ENCODE measurements at regions not wholly inside any gene's neighbourhood (a gene's known extent, or its start where the extent isn't known, plus 50 kb on each side); places are given as distances from the start of the nearest gene placed in this dataset.

DNA sequence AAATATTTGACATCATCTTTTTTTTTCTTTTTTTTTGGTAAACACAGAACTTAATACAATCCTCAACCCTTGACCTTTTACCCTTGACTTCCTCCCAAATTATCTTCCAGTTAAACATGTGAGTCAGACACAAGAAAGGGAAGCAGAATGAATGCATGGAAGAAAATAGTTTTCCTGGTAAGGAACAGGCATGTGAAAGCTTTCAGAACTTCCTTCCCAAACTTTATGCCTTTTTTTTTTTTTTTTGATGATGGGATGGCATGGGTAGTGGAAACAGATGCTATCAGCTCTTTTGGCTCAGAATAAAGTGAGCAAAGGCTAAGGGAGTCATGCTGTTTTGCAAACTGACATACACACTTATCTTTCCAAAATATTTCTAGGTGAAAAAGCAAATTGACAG is 1079.1 kb downstream of the TTLL7 start:
- no peaks in the 10 kb centered on the region for H3K36me3 ChIP-seq
- H3K27me3 ChIP-seq = no peaks in the 10 kb centered on the region
- DNase-seq (no peak), ATAC-seq (no peak)
- H3K27ac ChIP-seq = peak overlapping the region in 1 of 2 donors; percentile 46
- TF ChIP-seq, protein P1, sequence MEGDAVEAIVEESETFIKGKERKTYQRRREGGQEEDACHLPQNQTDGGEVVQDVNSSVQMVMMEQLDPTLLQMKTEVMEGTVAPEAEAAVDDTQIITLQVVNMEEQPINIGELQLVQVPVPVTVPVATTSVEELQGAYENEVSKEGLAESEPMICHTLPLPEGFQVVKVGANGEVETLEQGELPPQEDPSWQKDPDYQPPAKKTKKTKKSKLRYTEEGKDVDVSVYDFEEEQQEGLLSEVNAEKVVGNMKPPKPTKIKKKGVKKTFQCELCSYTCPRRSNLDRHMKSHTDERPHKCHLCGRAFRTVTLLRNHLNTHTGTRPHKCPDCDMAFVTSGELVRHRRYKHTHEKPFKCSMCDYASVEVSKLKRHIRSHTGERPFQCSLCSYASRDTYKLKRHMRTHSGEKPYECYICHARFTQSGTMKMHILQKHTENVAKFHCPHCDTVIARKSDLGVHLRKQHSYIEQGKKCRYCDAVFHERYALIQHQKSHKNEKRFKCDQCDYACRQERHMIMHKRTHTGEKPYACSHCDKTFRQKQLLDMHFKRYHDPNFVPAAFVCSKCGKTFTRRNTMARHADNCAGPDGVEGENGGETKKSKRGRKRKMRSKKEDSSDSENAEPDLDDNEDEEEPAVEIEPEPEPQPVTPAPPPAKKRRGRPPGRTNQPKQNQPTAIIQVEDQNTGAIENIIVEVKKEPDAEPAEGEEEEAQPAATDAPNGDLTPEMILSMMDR (IDR thresholded peaks at IDR 0.05) = no peak
- H3K9me3 ChIP-seq = no peaks in the 10 kb centered on the region
- intact Hi-C loops (cut with DNase I) = no loop called here
- no peak overlapping the region for H3K4me3 ChIP-seq
- peaks cover 5 to 11% of the 10 kb centered on the region in 2 donors for H3K4me1 ChIP-seq

DNA sequence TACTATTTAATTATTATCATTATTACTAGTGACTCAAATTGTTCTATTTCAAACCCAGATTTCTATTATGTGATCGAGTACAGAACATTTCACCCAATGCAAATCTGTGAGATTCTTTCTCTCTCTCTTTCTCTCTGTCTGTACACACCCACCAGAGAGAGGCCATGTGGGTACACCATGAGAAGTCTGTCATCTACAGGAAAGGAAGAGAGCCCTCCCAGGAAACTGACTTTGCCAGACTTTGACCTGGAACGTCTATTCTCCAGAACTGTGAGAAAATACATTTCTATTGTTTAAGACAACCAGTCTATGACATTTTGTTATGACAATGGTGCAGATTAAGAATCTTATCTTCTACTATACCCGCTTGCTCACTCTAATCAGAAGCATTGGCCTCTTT is 1091.6 kb downstream of the TTLL7 start:
- intact Hi-C loops (cut with DNase I) = no loop called here
- TF ChIP-seq, protein P1 (IDR thresholded peaks at IDR 0.05) = no peak
- Histone ChIP-seq H3K4me3 (no peak overlapping the region), H3K27me3 (no peaks in the 10 kb centered on the region), H3K9me3 (no peaks in the 10 kb centered on the region), H3K36me3 (no peaks in the 10 kb centered on the region), H3K27ac (no peak overlapping the region), H3K4me1 (no peaks in the 10 kb centered on the region)
- no peak for DNase-seq
- ATAC-seq = no peak

DNA sequence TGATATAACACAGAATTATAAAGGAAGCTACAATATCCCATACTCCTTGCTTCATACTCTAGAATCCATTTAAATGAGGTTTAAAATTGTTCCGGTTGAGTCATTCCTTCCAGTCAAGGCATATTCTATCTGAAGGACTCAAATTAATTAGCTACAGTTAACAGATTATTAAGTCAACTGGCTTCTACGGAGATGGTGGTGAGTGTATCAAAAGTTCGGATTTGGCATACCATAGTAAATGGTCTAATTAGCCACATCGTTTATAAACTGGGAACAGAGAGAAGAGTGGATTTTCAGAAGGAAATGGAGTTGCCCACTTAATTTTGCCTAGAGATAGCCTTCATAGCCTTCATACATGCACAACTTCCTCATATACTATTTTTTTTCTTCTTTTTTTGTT is 1095.3 kb downstream of the TTLL7 start:
- ATAC-seq = no peak
- no peaks in the 10 kb centered on the region for H3K4me1 ChIP-seq
- no peaks in the 10 kb centered on the region for H3K36me3 ChIP-seq
- no peak overlapping the region for H3K27ac ChIP-seq
- intact Hi-C loops (cut with DNase I) = no loop called here
- H3K9me3 ChIP-seq = no peaks in the 10 kb centered on the region
- H3K27me3 ChIP-seq = no peaks in the 10 kb centered on the region
- no peak for DNase-seq
- TF ChIP-seq, protein P1 (IDR thresholded peaks at IDR 0.05) = no peak
- no peak overlapping the region for H3K4me3 ChIP-seq

DNA sequence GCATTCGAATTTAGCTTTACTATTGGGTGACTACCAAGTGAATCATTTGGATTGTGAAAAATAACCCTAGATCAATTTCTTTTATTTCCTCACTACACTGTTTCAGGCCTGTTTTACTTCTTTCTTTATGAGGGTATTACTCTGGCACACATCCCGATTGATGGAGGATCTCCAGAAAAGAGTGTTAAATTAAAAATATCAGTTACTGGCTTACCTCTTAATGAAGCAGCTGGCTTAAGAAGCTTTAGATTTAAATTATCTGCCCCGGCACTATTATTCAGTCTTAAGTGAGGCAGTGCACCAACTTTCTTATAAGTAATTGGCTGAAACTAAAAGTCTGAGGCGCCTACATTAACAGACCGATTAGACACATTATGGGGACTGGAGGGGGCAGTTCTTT is 1097.4 kb downstream of the TTLL7 start:
- no peaks in the 10 kb centered on the region for H3K36me3 ChIP-seq
- ATAC-seq (no peak), DNase-seq (no peak)
- intact Hi-C loops (cut with DNase I) = no loop called here
- H3K4me3 ChIP-seq = no peak overlapping the region
- no peak overlapping the region for H3K27ac ChIP-seq
- H3K4me1 ChIP-seq = no peaks in the 10 kb centered on the region
- H3K9me3 ChIP-seq = no peaks in the 10 kb centered on the region
- H3K27me3 ChIP-seq = no peaks in the 10 kb centered on the region
- TF ChIP-seq, protein P1 (IDR thresholded peaks at IDR 0.05) = no peak

DNA sequence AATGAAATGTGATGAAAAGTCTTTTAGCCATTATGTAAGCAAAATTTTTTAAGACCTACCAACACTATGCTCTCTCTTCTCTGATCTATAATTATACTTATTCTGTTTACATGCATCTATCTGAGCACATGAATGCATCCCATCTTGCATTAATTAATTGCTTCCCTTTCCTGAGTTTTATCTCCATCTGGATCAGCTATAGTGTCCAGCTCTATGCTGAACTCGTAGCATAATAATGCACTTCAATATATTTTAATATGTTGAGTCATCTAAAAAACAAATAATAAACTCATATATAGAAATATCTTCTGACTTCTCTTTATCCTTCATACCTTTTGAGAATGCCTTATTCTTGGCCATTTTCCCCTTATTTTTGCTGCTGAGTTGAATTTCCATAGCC is 1097.8 kb downstream of the TTLL7 start:
- no peak for DNase-seq
- no peaks in the 10 kb centered on the region for H3K4me1 ChIP-seq
- no peak for ATAC-seq
- no peaks in the 10 kb centered on the region for H3K9me3 ChIP-seq
- TF ChIP-seq, protein P1 (IDR thresholded peaks at IDR 0.05) = no peak
- no peaks in the 10 kb centered on the region for H3K36me3 ChIP-seq
- H3K4me3 ChIP-seq = no peak overlapping the region
- no peaks in the 10 kb centered on the region for H3K27me3 ChIP-seq
- H3K27ac ChIP-seq = no peak overlapping the region
- intact Hi-C loops (cut with DNase I) = no loop called here

Data from left lung (tissue), 4 donors.